Ishikawa (cell line): ENCODE measurements at regions not wholly inside any gene's neighbourhood (a gene's known extent, or its start where the extent isn't known, plus 50 kb on each side); places are given as distances from the start of the nearest gene placed in this dataset.

Experiments
- CEBPB ChIP-seq: IDR thresholded peaks from 2 replicates; pipeline ENCODE4 v1.6.1; 2012
- CREB1 ChIP-seq: IDR thresholded peaks from 2 replicates; pipeline ENCODE4 v1.6.1; 2012; ENCODE audit warnings: low read depth
- EGR1 ChIP-seq: IDR thresholded peaks from 2 replicates; pipeline ENCODE4 v1.6.1; 2012
- EP300 ChIP-seq: IDR thresholded peaks from 2 replicates; pipeline ENCODE4 v1.6.1; 2012; ENCODE audit warnings: borderline replicate concordance
- FOXM1 ChIP-seq: IDR thresholded peaks from 2 replicates; pipeline ENCODE4 v1.6.1; 2012; ENCODE audit warnings: low read depth, borderline replicate concordance
- NFIC ChIP-seq: IDR thresholded peaks from 2 replicates; pipeline ENCODE4 v1.6.1; 2012
- RAD21 ChIP-seq: IDR thresholded peaks from 2 replicates; pipeline ENCODE4 v1.6.1; 2012; ENCODE audit warnings: low read depth
- TAF1 ChIP-seq: IDR thresholded peaks from 2 replicates; pipeline ENCODE4 v1.6.1; 2012; ENCODE audit warnings: low read depth, mild to moderate bottlenecking
- TCF12 ChIP-seq: IDR thresholded peaks from 2 replicates; pipeline ENCODE4 v1.6.1; 2012; ENCODE audit warnings: low read depth
- TEAD4 ChIP-seq: IDR thresholded peaks from 2 replicates; pipeline ENCODE4 v1.6.1; 2012
- YY1 ChIP-seq: IDR thresholded peaks from 2 replicates; pipeline ENCODE4 v1.6.1; 2012; ENCODE audit warnings: low read depth
- ZBTB7A ChIP-seq: IDR thresholded peaks from 2 replicates; pipeline ENCODE4 v1.6.1; 2012; ENCODE audit warnings: low read depth
- TF ChIP-seq, protein P1 (sequence below): IDR thresholded peaks from 2 replicates; pipeline ENCODE4 v1.6.1; 2012; ENCODE audit warnings: low read depth, mild to moderate bottlenecking
- TF ChIP-seq, protein P2 (sequence below): IDR thresholded peaks from 2 replicates; pipeline ENCODE4 v1.6.1; 2012
- TF ChIP-seq, protein P3 (sequence below): IDR thresholded peaks from 2 replicates; pipeline ENCODE4 v1.6.1; 2012

DNA sequence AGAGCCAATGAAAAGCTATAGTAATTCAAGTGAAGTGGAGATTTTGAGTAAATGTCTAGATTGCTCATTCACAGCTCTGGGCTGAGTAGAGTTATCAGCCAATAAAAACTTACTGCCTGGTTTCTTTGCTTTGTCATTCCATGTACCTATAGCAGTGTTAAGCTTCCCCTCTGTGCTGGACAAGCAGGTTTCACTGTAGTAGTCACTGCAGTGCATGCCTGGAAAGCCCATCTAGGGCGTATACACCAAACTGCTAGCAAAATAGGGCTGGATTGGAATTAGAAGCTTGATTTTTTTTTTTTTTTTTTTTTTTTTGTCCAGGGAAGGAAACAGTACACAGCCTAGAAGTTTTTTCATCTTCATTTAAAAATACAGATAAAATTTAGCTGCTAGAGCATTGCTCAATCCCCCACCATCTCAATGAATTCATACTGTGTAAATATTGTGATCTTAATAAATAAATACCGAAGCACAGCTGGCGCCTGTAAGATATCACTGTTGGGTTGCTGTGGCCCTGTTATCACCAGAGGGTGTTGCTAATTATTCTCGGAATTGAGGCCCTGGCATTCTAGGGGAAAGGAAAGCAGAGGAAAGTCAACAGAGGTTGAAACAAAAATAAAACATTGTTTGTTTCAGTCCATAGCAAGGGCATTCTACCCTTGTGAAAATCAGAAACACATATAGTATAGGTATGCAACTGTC, 968.5 kb upstream of the GJE1 start:
- TF ChIP-seq YY1 = no peak
- TF ChIP-seq CREB1 = no peak
- TF ChIP-seq EP300 = no peak
- no peak for TF ChIP-seq EGR1
- TF ChIP-seq RAD21 = no peak
- no peak for TF ChIP-seq FOXM1
- TF ChIP-seq, protein P1, sequence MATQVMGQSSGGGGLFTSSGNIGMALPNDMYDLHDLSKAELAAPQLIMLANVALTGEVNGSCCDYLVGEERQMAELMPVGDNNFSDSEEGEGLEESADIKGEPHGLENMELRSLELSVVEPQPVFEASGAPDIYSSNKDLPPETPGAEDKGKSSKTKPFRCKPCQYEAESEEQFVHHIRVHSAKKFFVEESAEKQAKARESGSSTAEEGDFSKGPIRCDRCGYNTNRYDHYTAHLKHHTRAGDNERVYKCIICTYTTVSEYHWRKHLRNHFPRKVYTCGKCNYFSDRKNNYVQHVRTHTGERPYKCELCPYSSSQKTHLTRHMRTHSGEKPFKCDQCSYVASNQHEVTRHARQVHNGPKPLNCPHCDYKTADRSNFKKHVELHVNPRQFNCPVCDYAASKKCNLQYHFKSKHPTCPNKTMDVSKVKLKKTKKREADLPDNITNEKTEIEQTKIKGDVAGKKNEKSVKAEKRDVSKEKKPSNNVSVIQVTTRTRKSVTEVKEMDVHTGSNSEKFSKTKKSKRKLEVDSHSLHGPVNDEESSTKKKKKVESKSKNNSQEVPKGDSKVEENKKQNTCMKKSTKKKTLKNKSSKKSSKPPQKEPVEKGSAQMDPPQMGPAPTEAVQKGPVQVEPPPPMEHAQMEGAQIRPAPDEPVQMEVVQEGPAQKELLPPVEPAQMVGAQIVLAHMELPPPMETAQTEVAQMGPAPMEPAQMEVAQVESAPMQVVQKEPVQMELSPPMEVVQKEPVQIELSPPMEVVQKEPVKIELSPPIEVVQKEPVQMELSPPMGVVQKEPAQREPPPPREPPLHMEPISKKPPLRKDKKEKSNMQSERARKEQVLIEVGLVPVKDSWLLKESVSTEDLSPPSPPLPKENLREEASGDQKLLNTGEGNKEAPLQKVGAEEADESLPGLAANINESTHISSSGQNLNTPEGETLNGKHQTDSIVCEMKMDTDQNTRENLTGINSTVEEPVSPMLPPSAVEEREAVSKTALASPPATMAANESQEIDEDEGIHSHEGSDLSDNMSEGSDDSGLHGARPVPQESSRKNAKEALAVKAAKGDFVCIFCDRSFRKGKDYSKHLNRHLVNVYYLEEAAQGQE = no peak
- no peak for TF ChIP-seq CEBPB
- TF ChIP-seq TEAD4 = no peak
- TF ChIP-seq TAF1 = no peak
- TF ChIP-seq TCF12 = no peak
- TF ChIP-seq NFIC = no peak
- no peak for TF ChIP-seq ZBTB7A
- TF ChIP-seq, protein P2, sequence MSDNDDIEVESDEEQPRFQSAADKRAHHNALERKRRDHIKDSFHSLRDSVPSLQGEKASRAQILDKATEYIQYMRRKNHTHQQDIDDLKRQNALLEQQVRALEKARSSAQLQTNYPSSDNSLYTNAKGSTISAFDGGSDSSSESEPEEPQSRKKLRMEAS = no peak
- TF ChIP-seq, protein P3, sequence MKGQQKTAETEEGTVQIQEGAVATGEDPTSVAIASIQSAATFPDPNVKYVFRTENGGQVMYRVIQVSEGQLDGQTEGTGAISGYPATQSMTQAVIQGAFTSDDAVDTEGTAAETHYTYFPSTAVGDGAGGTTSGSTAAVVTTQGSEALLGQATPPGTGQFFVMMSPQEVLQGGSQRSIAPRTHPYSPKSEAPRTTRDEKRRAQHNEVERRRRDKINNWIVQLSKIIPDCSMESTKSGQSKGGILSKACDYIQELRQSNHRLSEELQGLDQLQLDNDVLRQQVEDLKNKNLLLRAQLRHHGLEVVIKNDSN = no peak

DNA sequence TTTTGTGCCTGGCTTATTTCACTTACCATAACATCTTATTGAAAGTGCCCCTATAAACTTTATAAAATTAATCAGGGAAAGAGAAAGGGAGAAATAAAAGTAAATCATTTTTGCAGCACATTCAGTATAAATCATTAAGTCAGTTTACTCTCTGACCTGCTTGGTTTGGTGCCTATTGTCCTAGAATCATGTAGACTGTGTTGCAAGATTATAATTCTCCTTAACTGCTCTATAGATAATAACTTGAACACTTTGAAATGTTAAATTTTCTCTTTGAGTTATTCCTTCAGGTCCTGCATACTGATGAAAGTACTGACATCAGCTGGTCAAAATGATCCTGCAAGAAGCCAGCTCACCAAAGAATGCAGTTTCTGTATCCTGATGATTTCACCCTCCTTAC, 969.6 kb upstream of the GJE1 start:
- no peak for TF ChIP-seq NFIC
- TF ChIP-seq CEBPB = no peak
- no peak for TF ChIP-seq TEAD4
- TF ChIP-seq ZBTB7A = no peak
- TF ChIP-seq TCF12 = no peak
- no peak for TF ChIP-seq EP300
- no peak for TF ChIP-seq CREB1
- TF ChIP-seq, protein P3 = no peak
- TF ChIP-seq, protein P1 = no peak

DNA sequence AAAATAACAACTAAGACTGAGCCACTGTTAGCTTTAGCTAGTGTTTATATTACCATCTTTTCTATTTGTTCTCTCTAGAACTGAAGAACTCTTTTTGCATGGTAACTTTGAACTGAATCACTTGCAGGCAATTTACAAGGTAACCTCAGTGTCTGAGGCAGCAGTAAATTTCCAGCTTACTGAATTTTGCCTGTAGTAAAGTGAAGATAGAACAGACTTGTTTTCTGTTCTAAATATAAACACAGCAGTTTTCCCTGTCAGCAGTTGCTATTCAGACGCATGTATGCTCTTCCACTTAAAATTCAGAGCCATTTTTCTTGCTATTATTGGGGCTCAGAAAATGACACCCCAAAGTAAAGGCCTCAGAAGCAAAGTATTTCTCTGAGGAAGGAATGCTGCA, 974.0 kb upstream of the GJE1 start:
- TF ChIP-seq YY1 (no peak), FOXM1 (no peak), CEBPB (no peak), TAF1 (no peak), TCF12 (no peak), CREB1 (no peak), EGR1 (no peak), ZBTB7A (no peak)
- TF ChIP-seq, protein P2 = no peak
- TF ChIP-seq, protein P3 = no peak
- TF ChIP-seq, protein P1 = no peak

DNA sequence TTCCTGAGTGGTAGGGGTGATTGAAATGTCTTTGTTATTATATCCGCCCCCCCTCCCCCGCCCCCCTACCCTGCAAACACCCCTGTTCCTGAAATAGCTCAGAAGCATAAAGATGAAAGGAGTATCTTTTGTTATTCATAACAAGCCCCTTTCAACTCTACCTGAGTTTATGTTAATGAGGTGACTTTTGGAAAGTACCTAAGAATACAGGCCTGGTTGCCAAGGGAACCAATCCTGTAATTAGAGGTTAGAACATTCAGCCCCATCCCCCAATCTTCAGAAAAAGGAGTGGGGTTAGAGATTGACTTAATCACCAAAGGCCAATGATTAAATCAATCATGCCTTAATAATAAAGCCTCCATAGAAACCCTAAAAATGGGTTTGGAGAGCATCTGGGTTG, 979.2 kb upstream of the GJE1 start:
- TF ChIP-seq NFIC = no peak

DNA sequence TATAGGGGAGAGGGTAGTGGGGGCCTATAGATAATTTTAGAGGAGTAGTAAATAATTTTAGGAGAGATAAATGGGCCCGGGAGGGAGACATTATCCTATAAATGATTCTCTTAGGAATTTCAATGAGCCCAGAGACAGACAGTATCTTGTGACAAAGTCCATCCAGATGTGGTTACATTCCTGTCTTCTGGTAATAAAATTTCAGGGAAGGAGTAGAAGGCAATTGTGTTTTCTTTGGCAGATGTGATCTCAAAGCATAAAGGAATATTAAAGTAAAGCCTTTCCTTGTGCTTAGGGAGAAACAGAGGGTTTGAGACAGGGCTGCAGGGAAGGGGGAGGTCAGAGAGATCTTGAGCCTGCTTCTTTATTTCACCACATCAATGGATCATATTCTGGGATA, 979.8 kb upstream of the GJE1 start:
- TF ChIP-seq EP300 (no peak), CREB1 (no peak), CEBPB (no peak), NFIC (no peak)
- TF ChIP-seq, protein P3 = no peak
